Medulla oblongata (tissue), 1 donor: ENCODE measurements at regions not wholly inside any gene's neighbourhood (a gene's known extent, or its start where the extent isn't known, plus 50 kb on each side); places are given as distances from the start of the nearest gene placed in this dataset.

Experiments used
- DNase-seq: peaks from one replicate; pipeline ENCODE4 v3.0.0-alpha.2; 2015; ENCODE audit errors: extremely low spot score

GRCh38 chr3:79878708-79879107 is 110.9 kb upstream of the ROBO1 start:
- DNase-seq, result no peak

- no peak for DNase-seq
Measured at GRCh38 chr3:79874646-79875045, 106.8 kb upstream of the ROBO1 start.

- DNase-seq, result no peak
Measured at GRCh38 chr3:79872483-79872882, 104.7 kb upstream of the ROBO1 start.

- DNase-seq, result no peak
Measured at GRCh38 chr3:79871656-79872055, 103.9 kb upstream of the ROBO1 start.

GRCh38 chr3:79870313-79870620 is 102.5 kb upstream of the ROBO1 start:
- no peak for DNase-seq

- no peak for DNase-seq
Measured at GRCh38 chr3:79869461-79870312, 101.9 kb upstream of the ROBO1 start.

GRCh38 chr3:79866162-79866561 is 98.4 kb upstream of the ROBO1 start:
- no peak for DNase-seq

- no peak for DNase-seq
Measured at GRCh38 chr3:79864077-79864476, 96.3 kb upstream of the ROBO1 start.

GRCh38 chr3:79848876-79849275 is 81.1 kb upstream of the ROBO1 start:
- no peak for DNase-seq

GRCh38 chr3:79847928-79848327 is 80.1 kb upstream of the ROBO1 start:
- no peak for DNase-seq

GRCh38 chr3:79846148-79846933 is 78.5 kb upstream of the ROBO1 start:
- DNase-seq, result no peak

GRCh38 chr3:79845546-79845945 is 77.7 kb upstream of the ROBO1 start:
- no peak for DNase-seq

- no peak for DNase-seq
Measured at GRCh38 chr3:79844176-79844575, 76.4 kb upstream of the ROBO1 start.

- DNase-seq, result no peak
Measured at GRCh38 chr3:79843180-79843579, 75.4 kb upstream of the ROBO1 start.

GRCh38 chr3:79835701-79836100 is 67.9 kb upstream of the ROBO1 start:
- no peak for DNase-seq

- no peak for DNase-seq
Measured at GRCh38 chr3:79824166-79824565, 56.4 kb upstream of the ROBO1 start.

GRCh38 chr3:79822076-79822475 is 54.3 kb upstream of the ROBO1 start:
- no peak for DNase-seq

- DNase-seq, result no peak
Measured at GRCh38 chr3:79820089-79820488, 52.3 kb upstream of the ROBO1 start.

- DNase-seq, result no peak
Measured at GRCh38 chr3:79818015-79818414, 50.2 kb upstream of the ROBO1 start.
